ENCODE measurements at regions not wholly inside any gene's neighbourhood (a gene's known extent, or its start where the extent isn't known, plus 50 kb on each side); places are given as distances from the start of the nearest gene placed in this dataset.
"Not testable (repeated sequence)": the region's sequence is repeated elsewhere in the genome, so short reads cannot be mapped to it uniquely, and the experiment has no call there.

DNA sequence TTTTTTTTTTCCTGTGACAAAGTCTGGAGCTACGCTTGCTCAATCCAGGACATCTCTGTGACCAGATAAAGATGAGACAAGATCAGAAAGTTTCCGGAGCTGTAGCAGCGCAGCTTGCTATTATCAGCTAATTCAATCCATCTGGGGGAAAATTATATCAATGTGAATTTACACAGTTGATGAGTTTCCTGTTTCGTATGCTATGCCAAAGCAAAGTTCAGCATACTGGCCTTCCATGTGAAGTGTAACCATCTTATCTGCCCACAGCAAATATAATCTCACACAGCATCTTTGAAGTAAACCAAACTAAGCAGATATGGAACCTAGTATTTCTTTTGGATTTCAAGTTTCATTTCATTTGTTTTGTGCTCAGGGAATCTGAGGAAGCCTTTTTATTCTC is 1767.7 kb downstream of the EFNA5 start:
- no peak for DNase-seq (ENCODE audit: low read depth)

- no peak for DNase-seq (ENCODE audit: low read depth)
Observed at GRCh38 chr5:105899726-105900125, 1771.0 kb downstream of the EFNA5 start.

DNA sequence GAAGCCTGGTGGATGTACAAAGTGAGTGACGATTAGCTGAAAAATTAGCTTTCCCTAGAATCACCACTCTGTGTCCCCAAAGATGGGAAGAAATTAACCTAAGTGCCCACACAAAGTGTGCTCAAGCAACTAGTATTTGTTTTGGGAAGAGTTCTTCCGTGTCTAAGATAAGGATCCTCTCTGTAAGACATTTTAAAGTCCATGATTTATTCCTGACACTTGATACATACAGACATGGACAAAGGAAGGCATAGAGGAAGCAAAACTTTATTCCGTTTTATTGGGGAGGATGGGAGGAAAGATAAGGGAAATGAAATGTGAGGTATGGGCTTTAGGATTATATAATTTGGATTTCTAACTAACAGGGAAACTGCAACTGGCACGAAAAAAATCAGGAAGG is 1772.6 kb downstream of the EFNA5 start:
- DNase-seq (ENCODE audit: low read depth) = no peak

DNA sequence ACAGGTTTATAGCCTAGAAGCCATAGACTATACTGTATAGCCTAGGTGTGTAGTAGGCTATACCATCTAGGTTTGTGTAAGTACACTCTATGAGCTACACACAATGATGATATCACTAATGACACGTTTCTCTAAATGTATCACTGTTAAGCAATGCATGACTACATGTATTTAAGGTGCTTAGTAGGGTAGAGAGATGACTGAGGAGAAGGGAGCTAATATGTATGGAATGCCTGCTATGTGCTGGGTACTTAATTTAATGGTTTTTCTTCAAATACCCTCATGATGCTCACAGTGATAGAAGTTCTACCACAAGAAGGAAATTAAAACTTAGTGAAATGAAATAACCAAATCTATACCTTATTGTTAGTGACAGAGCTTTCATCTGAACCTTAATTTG is 1785.5 kb downstream of the EFNA5 start:
- peak; percentile 34 for DNase-seq (ENCODE audit: low read depth)

DNA sequence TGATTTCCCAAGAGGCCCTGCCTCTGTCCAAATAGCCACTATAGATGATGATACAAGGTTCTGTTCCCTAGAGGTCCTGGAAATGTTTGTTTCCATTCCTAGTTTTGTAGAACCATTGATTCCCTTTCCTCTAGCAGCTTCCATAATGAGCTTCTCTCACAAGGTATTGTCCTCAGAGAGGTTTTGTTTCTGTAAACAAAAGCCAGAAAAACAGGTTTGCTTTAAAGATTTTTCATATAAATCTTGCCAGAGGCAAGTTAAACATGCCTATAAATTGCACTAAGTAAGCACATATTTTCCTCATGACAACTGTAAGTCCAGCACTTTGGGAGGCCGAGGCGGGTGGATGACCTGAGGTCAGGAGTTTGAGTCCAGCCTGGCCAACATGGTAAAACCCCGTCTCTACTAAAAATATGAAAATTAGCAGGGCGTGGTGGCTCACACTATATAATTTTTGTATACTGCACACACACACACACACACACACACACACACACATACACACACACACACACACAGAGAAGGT is 1787.7 kb downstream of the EFNA5 start:
- no peak for DNase-seq (ENCODE audit: low read depth)

- DNase-seq (ENCODE audit: low read depth) = no peak
Observed at GRCh38 chr5:105878402-105878801, 1792.3 kb downstream of the EFNA5 start.

DNA sequence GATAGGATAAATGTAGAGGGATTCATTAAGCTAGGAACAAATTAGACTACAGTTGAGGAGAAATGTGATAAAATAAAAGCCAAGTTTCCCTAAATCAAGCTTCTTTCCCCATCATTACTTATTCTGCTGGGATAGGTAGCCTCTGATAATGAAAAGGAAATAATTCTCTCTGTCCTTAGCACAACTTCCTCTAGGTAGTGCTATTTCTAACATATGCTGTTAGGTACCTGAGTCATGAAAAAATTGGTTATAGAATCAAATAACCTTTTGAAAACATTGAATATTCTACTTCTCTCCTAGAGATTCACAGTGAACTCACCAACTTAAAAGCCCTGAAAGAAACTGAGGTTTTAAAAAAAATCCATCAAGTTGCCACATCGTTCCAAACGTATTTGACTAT is 1793.1 kb downstream of the EFNA5 start:
- no peak for DNase-seq (ENCODE audit: low read depth)

GRCh38 chr5:105874316-105874715 is 1796.4 kb downstream of the EFNA5 start:
- DNase-seq (ENCODE audit: low read depth) = no peak

GRCh38 chr5:105872569-105873270 is 1798.0 kb downstream of the EFNA5 start:
- DNase-seq (ENCODE audit: low read depth) = no peak

DNA sequence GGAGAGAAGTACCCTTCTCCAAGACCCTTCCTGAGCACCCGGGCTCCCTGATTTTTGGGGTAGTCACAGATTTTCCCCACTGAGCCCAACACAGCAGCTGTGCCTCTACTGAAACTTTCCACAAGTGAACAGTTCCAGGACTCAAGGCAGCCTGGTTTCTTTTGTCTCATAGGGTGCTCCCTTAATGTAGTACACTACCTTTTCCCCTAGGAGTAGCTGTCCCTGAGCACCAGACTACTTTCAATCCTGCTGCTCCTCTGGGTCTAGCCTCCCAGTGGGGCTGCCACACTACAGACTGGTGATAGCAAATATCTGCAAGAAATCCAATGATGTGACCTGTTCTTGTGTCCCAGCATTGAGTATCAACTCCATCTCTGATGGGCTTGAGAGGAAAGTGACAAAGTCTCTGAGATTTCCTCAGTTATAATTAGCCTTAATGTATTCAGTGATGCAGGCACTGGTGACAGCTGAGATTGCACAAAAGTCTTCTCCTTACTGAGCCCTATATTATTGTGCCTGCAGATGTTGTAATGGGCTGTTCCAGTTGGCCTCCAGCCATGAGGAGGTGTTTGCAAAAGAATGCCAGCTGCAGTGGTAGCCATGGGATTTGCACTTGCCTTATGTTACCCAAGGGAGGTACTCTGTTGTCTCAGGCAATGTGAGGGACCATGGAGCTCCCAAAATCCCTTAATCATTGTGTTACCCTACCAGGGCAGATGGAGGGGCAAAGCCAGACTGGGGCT is 1802.5 kb downstream of the EFNA5 start:
- no peak for DNase-seq (ENCODE audit: low read depth)

DNA sequence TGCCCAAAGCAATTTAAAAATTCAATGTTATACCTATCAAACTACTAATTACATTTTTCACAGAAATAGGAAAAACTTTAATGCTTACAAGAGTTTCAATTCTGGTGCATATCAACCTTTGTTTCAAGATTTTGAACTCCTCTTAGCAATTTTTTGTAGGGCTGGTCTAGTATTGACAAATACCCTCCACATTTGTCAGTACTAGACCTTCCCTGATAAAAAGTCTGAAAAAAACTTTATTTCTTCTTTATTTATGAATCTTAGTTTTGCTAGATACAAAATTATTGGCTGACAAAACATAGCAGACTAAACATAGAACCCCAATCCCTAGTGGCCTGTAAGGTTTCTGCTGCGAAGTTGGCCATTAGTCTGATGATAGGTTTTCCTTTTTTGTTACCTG is 1804.9 kb downstream of the EFNA5 start:
- no peak for DNase-seq (ENCODE audit: low read depth)

GRCh38 chr5:105859350-105859749 is 1811.4 kb downstream of the EFNA5 start:
- DNase-seq (ENCODE audit: low read depth) = not testable (repeated sequence)

GRCh38 chr5:105849701-105850100 is 1821.0 kb downstream of the EFNA5 start:
- DNase-seq (ENCODE audit: low read depth) = peak; percentile 58

DNA sequence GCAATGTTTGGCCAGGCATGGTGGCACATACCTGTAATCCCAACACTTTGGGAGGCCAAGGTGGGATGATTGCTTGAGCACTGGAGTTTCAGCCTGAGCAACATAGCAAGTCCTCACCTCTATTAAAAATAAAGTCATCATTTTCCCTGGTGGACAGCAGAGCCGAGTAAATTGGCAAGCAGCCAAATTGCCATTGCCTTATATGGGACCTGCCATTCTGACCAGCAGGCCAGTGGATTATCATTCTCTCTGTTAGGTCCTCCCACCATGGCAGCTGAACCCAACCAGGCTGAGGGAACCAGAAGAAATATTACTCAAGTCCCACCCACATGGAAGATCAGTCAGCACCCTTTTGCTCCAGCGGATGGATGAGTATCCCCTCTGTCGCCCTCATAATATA is 1829.9 kb downstream of the EFNA5 start:
- DNase-seq (ENCODE audit: low read depth) = no peak

GRCh38 chr5:105836887-105837286 is 1833.8 kb downstream of the EFNA5 start:
- no peak for DNase-seq (ENCODE audit: low read depth)

DNA sequence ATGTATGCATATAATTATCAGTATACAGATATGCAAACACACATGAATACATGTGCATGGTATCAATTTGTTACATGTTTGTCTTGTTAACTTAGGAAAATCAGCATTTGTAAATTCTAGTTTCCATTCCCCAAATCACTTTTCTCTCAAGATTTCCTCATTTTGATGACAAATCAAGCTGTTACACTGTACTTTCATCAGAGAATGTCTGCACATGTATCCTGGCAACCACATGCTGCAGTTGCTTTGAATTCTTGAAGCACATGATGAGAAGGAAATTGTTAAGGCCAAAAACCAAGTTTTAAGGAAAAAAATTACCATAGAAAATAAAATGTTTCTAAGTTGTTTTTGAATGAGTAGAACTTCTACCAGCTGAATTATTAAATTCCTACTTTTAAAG is 1834.5 kb downstream of the EFNA5 start:
- peak; percentile 15 for DNase-seq (ENCODE audit: low read depth)

GRCh38 chr5:105828821-105829220 is 1841.9 kb downstream of the EFNA5 start:
- no peak for DNase-seq (ENCODE audit: low read depth)

GRCh38 chr5:105821800-105822199 is 1848.9 kb downstream of the EFNA5 start:
- no peak for DNase-seq (ENCODE audit: low read depth)

GRCh38 chr5:105817914-105818313 is 1852.8 kb downstream of the EFNA5 start:
- no peak for DNase-seq (ENCODE audit: low read depth)

- no peak for DNase-seq (ENCODE audit: low read depth)
Observed at GRCh38 chr5:105817416-105817815, 1853.3 kb downstream of the EFNA5 start.

- no peak for DNase-seq (ENCODE audit: low read depth)
Observed at GRCh38 chr5:105816961-105817360, 1853.8 kb downstream of the EFNA5 start.

DNA sequence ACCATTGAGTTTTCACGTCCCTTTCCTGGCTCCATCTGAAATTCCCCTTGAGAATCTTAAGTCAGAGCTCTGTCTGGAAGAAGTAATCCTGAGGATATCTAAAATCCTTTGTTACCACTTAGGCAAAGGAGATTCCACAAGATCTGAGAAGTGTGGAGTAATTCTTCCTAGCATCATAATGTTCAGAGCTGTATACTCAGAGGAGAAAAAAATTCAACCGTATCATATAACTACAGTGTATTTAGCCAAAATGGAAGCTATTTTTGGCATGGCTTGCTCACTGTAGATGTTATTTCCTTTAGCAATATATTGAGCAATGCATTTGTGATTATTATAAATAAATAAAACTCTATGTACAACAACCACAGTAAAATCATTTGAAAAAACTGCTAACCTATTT is 1858.4 kb downstream of the EFNA5 start:
- no peak for DNase-seq (ENCODE audit: low read depth)

DNA sequence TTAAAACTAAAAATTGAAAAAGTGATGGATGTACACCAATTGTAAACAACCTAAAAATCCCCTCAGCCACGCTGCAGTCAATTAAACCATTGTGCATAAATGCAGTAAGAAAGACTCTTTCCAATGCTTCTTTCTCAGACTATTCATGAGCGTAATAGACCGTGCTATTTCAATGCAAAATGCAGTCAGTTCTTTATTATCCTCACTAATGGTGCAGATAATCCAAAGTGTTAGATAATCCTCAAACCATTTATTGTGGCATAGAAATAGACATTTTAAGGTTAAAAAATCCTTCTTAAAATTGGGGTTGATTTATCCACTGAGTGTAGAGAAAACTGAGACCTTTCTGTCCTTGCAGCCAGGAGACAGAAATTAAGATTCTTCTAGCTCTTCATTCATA is 1862.8 kb downstream of the EFNA5 start:
- DNase-seq (ENCODE audit: low read depth) = no peak

DNA sequence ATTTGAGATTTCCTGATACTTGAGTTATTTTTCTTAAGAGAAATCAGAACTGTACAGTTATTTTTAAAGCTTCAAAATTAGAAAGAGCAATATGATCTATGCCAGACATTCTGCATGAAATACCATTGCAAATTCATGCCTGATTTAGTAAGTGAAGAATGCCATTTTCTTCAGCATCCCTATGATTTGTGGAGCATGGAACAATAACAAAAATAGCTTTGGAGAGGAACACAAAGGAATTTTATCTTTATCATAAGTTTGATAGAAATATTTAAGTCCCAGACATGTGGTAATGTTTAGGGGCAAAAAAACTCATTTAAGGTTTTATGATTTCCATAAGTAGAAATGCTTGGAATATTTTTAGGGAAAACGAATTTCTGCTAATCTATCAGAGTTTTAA is 1863.4 kb downstream of the EFNA5 start:
- DNase-seq (ENCODE audit: low read depth) = no peak
